H1 (cell line): ENCODE measurements at regions not wholly inside any gene's neighbourhood (a gene's known extent, or its start where the extent isn't known, plus 50 kb on each side); places are given as distances from the start of the nearest gene placed in this dataset.

Experiments
- CTCF ChIA-PET: fragments of 300-600 bp; sonication (Branson Sonifier 250); formaldehyde crosslinking; loops from one replicate; lab custom pipeline; 2021; ENCODE audit not compliant: partially characterized antibody; lab: Charles Lee
- POLR2A ChIA-PET: fragments of 300-600 bp; sonication (Branson Sonifier 250); formaldehyde crosslinking; loops from one replicate; lab custom pipeline; 2021; ENCODE audit warnings: inconsistent platforms; ENCODE audit not compliant: partially characterized antibody; lab: Charles Lee
- DNase-seq, 2 experiments: peaks; one replicate each; pipeline versions ENCODE4 v3.0.0 to v3.0.0-alpha.2; 2010 to 2022; ENCODE audit warnings: low spot score in 2 of 2, low read depth in 1 of 2, mixed read lengths in 1 of 2
- FAIRE-seq: peaks from 2 replicates; lab custom pipeline; 2011; peaks lifted over from hg19 to GRCh38; lab: Jason Lieb, UNC
- H2AFZ ChIP-seq: 2 replicates; pipeline ENCODE4 v1.8.1; 2012; ENCODE audit warnings: low read length, inconsistent platforms
- H2AK5ac ChIP-seq: 2 replicates; pipeline ENCODE4 v1.6.1; 2013; ENCODE audit warnings: low read depth, low read length
- H2BK120ac ChIP-seq: replicated peaks from 2 replicates; pipeline ENCODE3; 2013; ENCODE audit warnings: low read depth, low read length, inconsistent platforms
- H2BK12ac ChIP-seq: 2 replicates; pipeline ENCODE4 v1.6.1; 2013; ENCODE audit warnings: low read depth, low read length
- H2BK15ac ChIP-seq: 2 replicates; pipeline ENCODE4 v1.6.1; 2013; ENCODE audit warnings: low read length
- H2BK20ac ChIP-seq: 2 replicates; pipeline ENCODE4 v1.6.1; 2013; ENCODE audit warnings: low read length
- H2BK5ac ChIP-seq: 2 replicates; pipeline ENCODE4 v1.6.1; 2013; ENCODE audit warnings: low read depth, low read length
- H3K14ac ChIP-seq: 2 replicates; pipeline ENCODE4 v1.6.1; 2013; ENCODE audit warnings: inconsistent platforms; ENCODE audit not compliant: insufficient read length
- H3K18ac ChIP-seq: 2 replicates; pipeline ENCODE4 v1.6.1; 2013; ENCODE audit warnings: low read length; ENCODE audit errors: extremely low read depth
- H3K23ac ChIP-seq: 2 replicates; pipeline ENCODE4 v1.6.1; 2013; ENCODE audit warnings: inconsistent platforms; ENCODE audit not compliant: insufficient read length
- H3K23me2 ChIP-seq: 2 replicates; pipeline ENCODE4 v1.6.1; 2013; ENCODE audit warnings: low read depth, low read length
- H3K27ac ChIP-seq: 2 replicates; pipeline ENCODE4 v1.6.1; 2011; ENCODE audit warnings: low read depth, low read length, inconsistent platforms
- H3K27me3 ChIP-seq, 4 experiments: replicated peaks in 1 of 4; 1 replicate in 1 of 4; 2 replicates in 3 of 4; pipeline versions ENCODE4 v1.6.1 to v1.8.1; 2011 to 2013; ENCODE audit warnings: low read length in 3 of 4, mild to moderate bottlenecking in 3 of 4, inconsistent platforms in 2 of 4, mixed read lengths in 2 of 4, moderate library complexity in 1 of 4; ENCODE audit not compliant: control insufficient read depth in 3 of 4, insufficient read depth in 3 of 4; ENCODE audit errors: extremely low read depth in 1 of 4
- H3K36me3 ChIP-seq, 4 experiments: 2 replicates each; pipeline versions ENCODE4 v1.6.1 to v1.8.1; 2011 to 2013; ENCODE audit warnings: mild to moderate bottlenecking in 4 of 4, low read length in 3 of 4, moderate library complexity in 2 of 4, control low read depth in 1 of 4, inconsistent platforms in 1 of 4; ENCODE audit not compliant: insufficient read depth in 4 of 4, control insufficient read depth in 2 of 4
- H3K4ac ChIP-seq: replicated peaks from 2 replicates; pipeline ENCODE3; 2013; ENCODE audit warnings: low read length, low read depth, mixed read lengths, inconsistent platforms; ENCODE audit not compliant: insufficient read length
- H3K4me1 ChIP-seq, 4 experiments: replicated peaks in 1 of 4; 1 replicate in 1 of 4; 2 replicates in 3 of 4; pipeline versions ENCODE4 v1.6.1 to v1.8.1; 2011 to 2013; ENCODE audit warnings: low read length in 3 of 4, inconsistent platforms in 2 of 4, mixed read lengths in 1 of 4; ENCODE audit not compliant: insufficient read depth in 4 of 4, control insufficient read depth in 3 of 4
- H3K4me2 ChIP-seq, 2 experiments: 2 replicates each; pipeline versions ENCODE4 v1.6.1 to v1.8.1; 2011 to 2013; ENCODE audit warnings: low read depth in 2 of 2, low read length in 2 of 2, control low read depth in 1 of 2, inconsistent platforms in 1 of 2, mild to moderate bottlenecking in 1 of 2; ENCODE audit not compliant: insufficient read depth in 1 of 2
- H3K4me3 ChIP-seq, 4 experiments: fragments of 200-600, 300-600 bp in 1 of 4; sonication (generic), shearing (Covaris generic), sonication (Bioruptor Twin) in 1 of 4; 2 replicates each; pipeline versions ENCODE4 v1.5.1 to v1.8.1; 2011 to 2016; ENCODE audit warnings: low read length in 4 of 4, low read depth in 3 of 4, control low read depth in 2 of 4, inconsistent platforms in 2 of 4, mild to moderate bottlenecking in 2 of 4, mixed read lengths in 1 of 4, moderate library complexity in 1 of 4; ENCODE audit not compliant: insufficient read depth in 2 of 4; ENCODE audit errors: extremely low read depth in 1 of 4
- H3K56ac ChIP-seq: replicated peaks from 2 replicates; pipeline ENCODE3; 2013; ENCODE audit warnings: low read depth, mild to moderate bottlenecking, mixed read lengths, low read length, inconsistent platforms; ENCODE audit not compliant: insufficient read length
- H3K79me1 ChIP-seq: 2 replicates; pipeline ENCODE4 v1.6.1; 2013; ENCODE audit warnings: low read depth, low read length, control low read depth
- H3K79me2 ChIP-seq, 2 experiments: 2 replicates each; pipeline versions ENCODE4 v1.6.1 to v1.8.1; 2012 to 2013; ENCODE audit warnings: low read length in 2 of 2, mild to moderate bottlenecking in 2 of 2, inconsistent platforms in 1 of 2; ENCODE audit not compliant: insufficient read depth in 2 of 2, control insufficient read depth in 1 of 2
- H3K9ac ChIP-seq, 4 experiments: replicated peaks in 1 of 4; 1 replicate in 1 of 4; 2 replicates in 3 of 4; pipeline versions ENCODE4 v1.6.1 to v1.8.1; 2011 to 2013; ENCODE audit warnings: low read depth in 3 of 4, low read length in 3 of 4, control low read depth in 2 of 4, mild to moderate bottlenecking in 2 of 4, moderate library complexity in 2 of 4, inconsistent platforms in 1 of 4; ENCODE audit errors: extremely low read depth in 1 of 4
- H3K9me3 ChIP-seq, 2 experiments: 2 replicates each; pipeline versions ENCODE4 v1.6.1 to v1.8.1; 2012 to 2013; ENCODE audit warnings: mild to moderate bottlenecking in 2 of 2, moderate library complexity in 2 of 2, control low read depth in 1 of 2, inconsistent platforms in 1 of 2, low read depth in 1 of 2, low read length in 1 of 2, mixed read lengths in 1 of 2; ENCODE audit not compliant: insufficient read depth in 2 of 2
- H4K20me1 ChIP-seq, 2 experiments: replicated peaks in 1 of 2; 2 replicates each; pipeline versions ENCODE3 to v1.8.1; 2011 to 2013; ENCODE audit warnings: inconsistent platforms in 2 of 2, low read length in 2 of 2, mild to moderate bottlenecking in 1 of 2; ENCODE audit not compliant: insufficient read depth in 2 of 2, control insufficient read depth in 1 of 2
- H4K5ac ChIP-seq: 2 replicates; pipeline ENCODE4 v1.6.1; 2013; ENCODE audit warnings: low read length, low read depth, mixed read lengths, inconsistent platforms; ENCODE audit not compliant: insufficient read length
- H4K8ac ChIP-seq: 2 replicates; pipeline ENCODE4 v1.8.0; 2013; ENCODE audit warnings: mild to moderate bottlenecking, moderate library complexity, low read length, inconsistent platforms; ENCODE audit not compliant: insufficient read depth; ENCODE audit errors: extremely low read depth
- H4K91ac ChIP-seq: replicated peaks from 2 replicates; pipeline ENCODE3; 2013; ENCODE audit warnings: low read length, mixed read lengths, inconsistent platforms; ENCODE audit not compliant: insufficient read length
- BACH1 ChIP-seq: IDR thresholded peaks from 2 replicates; pipeline ENCODE4 v1.6.1; 2012; ENCODE audit warnings: low read length, improper control_type of control experiment
- BCL11A ChIP-seq, 2 experiments: IDR thresholded peaks; one replicate each; pipeline ENCODE4 v1.6.1; 2011; ENCODE audit warnings: low read depth in 2 of 2, low read length in 2 of 2, mild to moderate bottlenecking in 2 of 2
- BRCA1 ChIP-seq: IDR thresholded peaks from 2 replicates; pipeline ENCODE4 v1.6.1; 2012; ENCODE audit warnings: low read depth, low read length, improper control_type of control experiment
- EGR1 ChIP-seq: IDR thresholded peaks from 2 replicates; pipeline ENCODE4 v1.6.1; 2011; ENCODE audit warnings: low read depth, low read length, borderline replicate concordance
- GTF2F1 ChIP-seq: IDR thresholded peaks from 2 replicates; pipeline ENCODE4 v1.6.1; 2012; ENCODE audit warnings: low read depth, low read length, improper control_type of control experiment, borderline replicate concordance
- HDAC6 ChIP-seq: IDR thresholded peaks from one replicate; pipeline ENCODE4 v1.7.1; 2012; ENCODE audit warnings: low read depth, mild to moderate bottlenecking, inconsistent platforms, low read length, moderate library complexity
- POLR2AphosphoS5 ChIP-seq: IDR thresholded peaks from 2 replicates; pipeline ENCODE4 v1.6.1; 2011; ENCODE audit warnings: low read depth, low read length
- RBBP5 ChIP-seq: IDR thresholded peaks from 2 replicates; pipeline ENCODE4 v1.7.1; 2012; ENCODE audit warnings: low read depth, mild to moderate bottlenecking, inconsistent platforms, low read length, moderate library complexity, borderline replicate concordance
- SUZ12 ChIP-seq: fragments of 200-600 bp; sonication (generic); IDR thresholded peaks from 2 replicates; pipeline ENCODE4 v1.6.1; 2012; ENCODE audit warnings: mild to moderate bottlenecking, inconsistent platforms, low read length, moderate library complexity, mixed read lengths
- TAF1 ChIP-seq: IDR thresholded peaks from 2 replicates; pipeline ENCODE4 v1.6.1; 2011; ENCODE audit warnings: mild to moderate bottlenecking, low read depth, low read length
- YY1 ChIP-seq: IDR thresholded peaks from 2 replicates; pipeline ENCODE4 v1.6.1; 2011; ENCODE audit warnings: low read depth, mild to moderate bottlenecking, low read length
- WGBS, 2 experiments: shearing (Covaris generic) in 1 of 2; methylation state at CpG; one replicate each; pipeline versions ENCODE4 v1.1.6 to v1.1.7; 2013 to 2015; ENCODE audit warnings: low lambda C conversion rate in 2 of 2, mixed read lengths in 2 of 2, inconsistent platforms in 1 of 2, low coverage in 1 of 2, missing lambda C conversion rate in 1 of 2; ENCODE audit not compliant: insufficient replicate concordance in 2 of 2, insufficient coverage in 1 of 2, insufficient read length in 1 of 2; ENCODE audit errors: extremely low coverage in 1 of 2, missing lambda C conversion rate in 1 of 2; 5-methylcytosine and 5-hydroxymethylcytosine counted together
- TF ChIP-seq, protein P1 (sequence below): IDR thresholded peaks from 2 replicates; pipeline ENCODE4 v1.6.1; 2011; ENCODE audit warnings: low read length, improper control_type of control experiment

DNA sequence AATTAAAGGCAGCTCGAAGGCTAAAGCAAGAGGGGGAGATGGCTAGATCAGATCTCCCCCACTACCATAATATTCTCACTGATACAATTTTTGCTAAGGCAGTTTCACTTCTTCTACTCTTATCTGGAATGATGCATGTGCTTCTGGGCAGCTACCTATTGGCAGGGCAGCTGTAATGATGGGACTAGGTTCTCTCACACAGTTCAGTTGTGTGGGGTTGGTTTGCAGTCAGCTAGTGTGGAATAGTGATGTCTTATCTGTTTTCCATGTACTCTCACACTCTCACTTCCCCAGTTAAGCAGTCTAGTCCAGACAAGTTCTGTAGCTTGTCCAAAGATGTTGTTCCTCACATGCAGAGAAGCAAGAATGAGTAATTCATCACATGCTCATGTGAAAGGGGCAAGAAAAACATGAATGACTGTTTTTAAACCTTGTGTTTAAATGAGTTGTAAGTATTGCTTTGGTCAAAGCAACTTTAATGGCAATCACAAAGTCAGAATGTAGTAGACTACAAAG is 836.1 kb downstream of the CBLN2 start:
- Histone ChIP-seq H3K56ac (no peak overlapping the region), H3K9me3 (peaks cover 51 to 58% of the 10 kb centered on the region in 2 experiments), H4K8ac (no peak overlapping the region), H3K27ac (no peak overlapping the region), H4K5ac (no peak overlapping the region), H3K79me2 (no peaks in the 10 kb centered on the region), H2BK120ac (no peak overlapping the region), H2BK5ac (no peak overlapping the region), H2BK12ac (no peak overlapping the region), H3K14ac (no peak overlapping the region), H3K4me2 (no peak overlapping the region), H3K4ac (no peak overlapping the region), H4K91ac (no peak overlapping the region), H2BK20ac (no peak overlapping the region), H3K9ac (no peak overlapping the region), H4K20me1 (no peaks in the 10 kb centered on the region), H2AK5ac (no peak overlapping the region), H3K23me2 (no peaks in the 10 kb centered on the region)
- ChIA-PET POLR2A (no interaction called here), CTCF (no interaction called here)
- TF ChIP-seq YY1 (no peak), GTF2F1 (no peak), BRCA1 (no peak), BCL11A (IDR thresholded peaks at IDR 0.05; ENCODE audit: low read depth in 2 of 2, low read length in 2 of 2) (no peak), POLR2AphosphoS5 (no peak), RBBP5 (no peak), BACH1 (no peak), TAF1 (no peak), HDAC6 (no peak), EGR1 (no peak), SUZ12 (no peak)
- TF ChIP-seq, protein P1, sequence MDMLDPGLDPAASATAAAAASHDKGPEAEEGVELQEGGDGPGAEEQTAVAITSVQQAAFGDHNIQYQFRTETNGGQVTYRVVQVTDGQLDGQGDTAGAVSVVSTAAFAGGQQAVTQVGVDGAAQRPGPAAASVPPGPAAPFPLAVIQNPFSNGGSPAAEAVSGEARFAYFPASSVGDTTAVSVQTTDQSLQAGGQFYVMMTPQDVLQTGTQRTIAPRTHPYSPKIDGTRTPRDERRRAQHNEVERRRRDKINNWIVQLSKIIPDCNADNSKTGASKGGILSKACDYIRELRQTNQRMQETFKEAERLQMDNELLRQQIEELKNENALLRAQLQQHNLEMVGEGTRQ, result no peak
- TF ChIP-seq, all 59 proteins: peak for 0
- 79% methylated on average over 1 of the region's 1 CpG; no CpG with 5 or more reads in 1 of the 2 experiments for WGBS, 2 experiments
- Histone ChIP-seq H3K79me1 (no peaks in the 10 kb centered on the region), H3K4me1 (no peaks in the 10 kb centered on the region), H3K36me3 (no peaks in the 10 kb centered on the region), H2AFZ (no peak overlapping the region), H3K4me3 (no peak overlapping the region), H2BK15ac (no peak overlapping the region), H3K23ac (no peak overlapping the region), H3K27me3 (no peaks in the 10 kb centered on the region), H3K18ac (no peak overlapping the region)
- FAIRE-seq, result no peak
- no peak for DNase-seq
